NT2/D1 (cell line): ENCODE measurements at regions not wholly inside any gene's neighbourhood (a gene's known extent, or its start where the extent isn't known, plus 50 kb on each side); places are given as distances from the start of the nearest gene placed in this dataset.

ENCODE experiments used
- DNase-seq: peaks from one replicate; pipeline ENCODE4 v3.0.0-alpha.2; 2011; ENCODE audit warnings: low read depth, low spot score
- H3K27me3 ChIP-seq: 2 replicates; pipeline ENCODE4 v1.6.0; 2011; ENCODE audit warnings: mild to moderate bottlenecking; ENCODE audit not compliant: insufficient read length, insufficient read depth
- H3K36me3 ChIP-seq: 2 replicates; pipeline ENCODE4 v1.6.1; 2011; ENCODE audit warnings: mild to moderate bottlenecking, low read length, mixed read lengths; ENCODE audit not compliant: insufficient read depth, insufficient read length
- H3K4me1 ChIP-seq: 2 replicates; pipeline ENCODE4 v1.5.1; 2011; ENCODE audit not compliant: insufficient read depth, insufficient read length
- H3K4me3 ChIP-seq: 2 replicates; pipeline ENCODE4 v1.5.1; 2011; ENCODE audit warnings: low read depth; ENCODE audit not compliant: insufficient read length
- H3K9ac ChIP-seq: 2 replicates; pipeline ENCODE4 v1.6.0; 2011; ENCODE audit warnings: low read depth; ENCODE audit not compliant: insufficient read length
- H3K9me3 ChIP-seq: 2 replicates; pipeline ENCODE4 v1.5.1; 2011; ENCODE audit warnings: mild to moderate bottlenecking, low read length; ENCODE audit not compliant: insufficient read depth
- SUZ12 ChIP-seq: IDR thresholded peaks from 2 replicates; pipeline ENCODE4 v1.6.1; 2011; ENCODE audit not compliant: insufficient read length, insufficient read depth; ENCODE audit errors: extremely low read depth
- YY1 ChIP-seq: IDR thresholded peaks from 2 replicates; pipeline ENCODE4 v1.6.1; 2011; ENCODE audit not compliant: insufficient read length, insufficient read depth
- ZNF274 ChIP-seq: IDR thresholded peaks from 2 replicates; pipeline ENCODE4 v1.6.1; 2011; ENCODE audit warnings: mild to moderate bottlenecking, low read depth, low read length

- H3K27me3 ChIP-seq, result no peaks in the 10 kb centered on the region
- no peaks in the 10 kb centered on the region for H3K36me3 ChIP-seq
- H3K9me3 ChIP-seq, result no peaks in the 10 kb centered on the region
- DNase-seq, result no peak
- H3K9ac ChIP-seq, result no peak overlapping the region
- TF ChIP-seq YY1 (no peak), SUZ12 (no peak), ZNF274 (no peak)
- H3K4me3 ChIP-seq, result no peak overlapping the region
- H3K4me1 ChIP-seq, result no peaks in the 10 kb centered on the region
Measured at GRCh38 chr10:83666762-83667161, 472.5 kb upstream of the GHITM start.

- Histone ChIP-seq H3K27me3 (no peaks in the 10 kb centered on the region), H3K9me3 (no peaks in the 10 kb centered on the region), H3K4me3 (no peak overlapping the region), H3K4me1 (no peaks in the 10 kb centered on the region), H3K36me3 (no peaks in the 10 kb centered on the region), H3K9ac (no peak overlapping the region)
- DNase-seq, result no peak
- TF ChIP-seq ZNF274 (no peak), YY1 (no peak), SUZ12 (no peak)
Measured at GRCh38 chr10:83667594-83667993, 471.7 kb upstream of the GHITM start.

- no peak for DNase-seq
- no peaks in the 10 kb centered on the region for H3K27me3 ChIP-seq
- H3K4me1 ChIP-seq, result no peaks in the 10 kb centered on the region
- no peak for TF ChIP-seq SUZ12
- no peak for TF ChIP-seq ZNF274
- no peak for TF ChIP-seq YY1
- no peaks in the 10 kb centered on the region for H3K36me3 ChIP-seq
- H3K9ac ChIP-seq, result no peak overlapping the region
- H3K9me3 ChIP-seq, result no peaks in the 10 kb centered on the region
- no peak overlapping the region for H3K4me3 ChIP-seq
Measured at GRCh38 chr10:83673316-83673715, 466.0 kb upstream of the GHITM start.

- Histone ChIP-seq H3K4me1 (no peaks in the 10 kb centered on the region), H3K36me3 (no peaks in the 10 kb centered on the region), H3K4me3 (no peak overlapping the region), H3K9ac (no peak overlapping the region), H3K27me3 (no peaks in the 10 kb centered on the region), H3K9me3 (no peaks in the 10 kb centered on the region)
- TF ChIP-seq ZNF274, result no peak
- TF ChIP-seq SUZ12, result no peak
- TF ChIP-seq YY1, result no peak
- no peak for DNase-seq
Measured at GRCh38 chr10:83677795-83678194, 461.5 kb upstream of the GHITM start.

- H3K4me1 ChIP-seq, result no peaks in the 10 kb centered on the region
- no peak for TF ChIP-seq YY1
- no peak for TF ChIP-seq ZNF274
- no peak for TF ChIP-seq SUZ12
- DNase-seq, result no peak
- H3K27me3 ChIP-seq, result no peaks in the 10 kb centered on the region
- no peak overlapping the region for H3K4me3 ChIP-seq
- H3K36me3 ChIP-seq, result no peaks in the 10 kb centered on the region
- no peak overlapping the region for H3K9ac ChIP-seq
- no peaks in the 10 kb centered on the region for H3K9me3 ChIP-seq
Measured at GRCh38 chr10:83678850-83679249, 460.5 kb upstream of the GHITM start.

GRCh38 chr10:83680470-83680891 lies 458.8 kb upstream of the GHITM start:
- Histone ChIP-seq H3K4me3 (no peak overlapping the region), H3K9me3 (no peaks in the 10 kb centered on the region), H3K4me1 (no peaks in the 10 kb centered on the region), H3K9ac (no peak overlapping the region), H3K27me3 (no peaks in the 10 kb centered on the region), H3K36me3 (no peaks in the 10 kb centered on the region)
- DNase-seq, result no peak
- TF ChIP-seq YY1 (no peak), ZNF274 (no peak), SUZ12 (no peak)

- H3K27me3 ChIP-seq, result no peaks in the 10 kb centered on the region
- H3K9me3 ChIP-seq, result no peaks in the 10 kb centered on the region
- H3K36me3 ChIP-seq, result no peaks in the 10 kb centered on the region
- no peak for DNase-seq
- H3K4me1 ChIP-seq, result no peaks in the 10 kb centered on the region
- H3K9ac ChIP-seq, result no peak overlapping the region
- no peak overlapping the region for H3K4me3 ChIP-seq
- TF ChIP-seq SUZ12 (no peak), YY1 (no peak), ZNF274 (no peak)
Measured at GRCh38 chr10:83682414-83682813, 456.9 kb upstream of the GHITM start.
